HL-60 (cell line): ENCODE measurements at regions not wholly inside any gene's neighbourhood (a gene's known extent, or its start where the extent isn't known, plus 50 kb on each side); places are given as distances from the start of the nearest gene placed in this dataset.

Experiments used
- DNase-seq, 2 experiments: peaks; one replicate each; pipeline ENCODE4 v3.0.0-alpha.2; 2010 to 2020; ENCODE audit warnings: low read depth in 1 of 2, low spot score in 1 of 2
- H3K27ac ChIP-seq: fragments of 250-450 bp; sonication (Bioruptor Pico); replicated peaks from 2 replicates; pipeline ENCODE4 v1.5.1; 2020; ENCODE audit warnings: mild to moderate bottlenecking, moderate library complexity
- H3K27me3 ChIP-seq: fragments of 250-450 bp; sonication (Bioruptor Pico); 2 replicates; pipeline ENCODE4 v1.5.1; 2021; ENCODE audit warnings: mild to moderate bottlenecking, moderate library complexity; ENCODE audit not compliant: insufficient read depth, poor library complexity, severe bottlenecking
- H3K4me3 ChIP-seq: replicated peaks from 2 replicates; pipeline ENCODE4 v1.5.1; 2011; ENCODE audit warnings: mild to moderate bottlenecking, control low read depth, low read length; ENCODE audit not compliant: insufficient read depth
- CTCF ChIP-seq: IDR thresholded peaks from one replicate; pipeline ENCODE4 v1.5.1; 2011; ENCODE audit warnings: low read length, control low read depth, inconsistent platforms; ENCODE audit not compliant: insufficient read depth
- GABPA ChIP-seq: IDR thresholded peaks from 2 replicates; pipeline ENCODE4 v1.6.1; 2012; ENCODE audit warnings: low read depth
- POLR2AphosphoS5 ChIP-seq: IDR thresholded peaks from 2 replicates; pipeline ENCODE4 v1.6.1; 2012; ENCODE audit warnings: low read depth
- SPI1 ChIP-seq: IDR thresholded peaks from 2 replicates; pipeline ENCODE4 v1.6.1; 2012; ENCODE audit warnings: low read depth, mild to moderate bottlenecking, borderline replicate concordance
- TF ChIP-seq, protein P1 (sequence below): IDR thresholded peaks from 2 replicates; pipeline ENCODE4 v1.6.1; 2012; ENCODE audit warnings: low read depth; ENCODE audit not compliant: insufficient replicate concordance

DNA sequence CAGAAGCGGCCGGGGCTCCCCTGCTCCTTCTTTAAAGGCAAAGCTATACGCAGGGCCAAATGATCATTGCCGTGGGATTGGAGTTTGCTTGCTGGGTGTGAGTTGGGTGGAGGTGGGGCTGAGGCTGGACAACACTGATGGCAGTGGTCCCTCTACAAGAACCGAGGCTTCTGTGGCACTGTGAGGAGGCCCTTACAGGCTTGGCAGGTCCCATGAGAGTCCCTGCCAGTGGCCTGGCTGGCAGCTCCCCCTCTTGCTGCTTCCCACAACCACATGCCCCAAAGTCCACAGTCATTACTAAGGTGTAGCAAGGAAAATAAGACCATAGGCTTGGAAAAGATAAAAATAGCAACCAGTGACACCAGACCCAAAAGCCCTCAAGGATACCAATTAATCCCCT is 98.4 kb downstream of the ANKRD10 start:
- peaks cover 2% of the 10 kb centered on the region for H3K27me3 ChIP-seq
- TF ChIP-seq SPI1: no peak
- TF ChIP-seq, protein P1, sequence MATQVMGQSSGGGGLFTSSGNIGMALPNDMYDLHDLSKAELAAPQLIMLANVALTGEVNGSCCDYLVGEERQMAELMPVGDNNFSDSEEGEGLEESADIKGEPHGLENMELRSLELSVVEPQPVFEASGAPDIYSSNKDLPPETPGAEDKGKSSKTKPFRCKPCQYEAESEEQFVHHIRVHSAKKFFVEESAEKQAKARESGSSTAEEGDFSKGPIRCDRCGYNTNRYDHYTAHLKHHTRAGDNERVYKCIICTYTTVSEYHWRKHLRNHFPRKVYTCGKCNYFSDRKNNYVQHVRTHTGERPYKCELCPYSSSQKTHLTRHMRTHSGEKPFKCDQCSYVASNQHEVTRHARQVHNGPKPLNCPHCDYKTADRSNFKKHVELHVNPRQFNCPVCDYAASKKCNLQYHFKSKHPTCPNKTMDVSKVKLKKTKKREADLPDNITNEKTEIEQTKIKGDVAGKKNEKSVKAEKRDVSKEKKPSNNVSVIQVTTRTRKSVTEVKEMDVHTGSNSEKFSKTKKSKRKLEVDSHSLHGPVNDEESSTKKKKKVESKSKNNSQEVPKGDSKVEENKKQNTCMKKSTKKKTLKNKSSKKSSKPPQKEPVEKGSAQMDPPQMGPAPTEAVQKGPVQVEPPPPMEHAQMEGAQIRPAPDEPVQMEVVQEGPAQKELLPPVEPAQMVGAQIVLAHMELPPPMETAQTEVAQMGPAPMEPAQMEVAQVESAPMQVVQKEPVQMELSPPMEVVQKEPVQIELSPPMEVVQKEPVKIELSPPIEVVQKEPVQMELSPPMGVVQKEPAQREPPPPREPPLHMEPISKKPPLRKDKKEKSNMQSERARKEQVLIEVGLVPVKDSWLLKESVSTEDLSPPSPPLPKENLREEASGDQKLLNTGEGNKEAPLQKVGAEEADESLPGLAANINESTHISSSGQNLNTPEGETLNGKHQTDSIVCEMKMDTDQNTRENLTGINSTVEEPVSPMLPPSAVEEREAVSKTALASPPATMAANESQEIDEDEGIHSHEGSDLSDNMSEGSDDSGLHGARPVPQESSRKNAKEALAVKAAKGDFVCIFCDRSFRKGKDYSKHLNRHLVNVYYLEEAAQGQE: no peak
- no peak for TF ChIP-seq POLR2AphosphoS5
- no peak overlapping the region for H3K4me3 ChIP-seq
- no peak for DNase-seq
- H3K27ac ChIP-seq: no peak overlapping the region

- peaks cover 2% of the 10 kb centered on the region for H3K27me3 ChIP-seq
- DNase-seq: no peak
- no peak overlapping the region for H3K27ac ChIP-seq
- no peak overlapping the region for H3K4me3 ChIP-seq
- no peak for TF ChIP-seq GABPA
- no peak for TF ChIP-seq CTCF
- no peak for TF ChIP-seq SPI1
- TF ChIP-seq POLR2AphosphoS5: no peak
- TF ChIP-seq, protein P1: no peak
Measured at GRCh38 chr13:110817143-110817542, 97.7 kb downstream of the ANKRD10 start.

- H3K27me3 ChIP-seq: no peaks in the 10 kb centered on the region
- DNase-seq: no peak
- TF ChIP-seq, protein P1: no peak
- TF ChIP-seq GABPA (no peak), POLR2AphosphoS5 (no peak), CTCF (no peak), SPI1 (no peak)
- no peak overlapping the region for H3K4me3 ChIP-seq
- H3K27ac ChIP-seq: no peak overlapping the region
Measured at GRCh38 chr13:110818747-110819146, 96.1 kb downstream of the ANKRD10 start.
